SH-SY5Y (cell line): ENCODE measurements at regions not wholly inside any gene's neighbourhood (a gene's known extent, or its start where the extent isn't known, plus 50 kb on each side); places are given as distances from the start of the nearest gene placed in this dataset.
A peak's percentile ranks its signal among the peaks of the same experiment; 100 is the strongest.

Experiments
- GATA2 ChIP-seq: IDR thresholded peaks from 2 replicates; pipeline ENCODE4 v1.6.1; 2011; ENCODE audit warnings: mild to moderate bottlenecking, low read depth, low read length
- GATA3 ChIP-seq: IDR thresholded peaks from 2 replicates; pipeline ENCODE4 v1.6.1; 2011; ENCODE audit warnings: low read depth, mild to moderate bottlenecking, low read length, moderate library complexity

- TF ChIP-seq GATA2 (peak; percentile 74), GATA3 (no peak)
Measured at GRCh38 chr1:116825720-116826438, 71.6 kb downstream of the CD2 start.
